LNCaP clone FGC (cell line): ENCODE measurements at regions not wholly inside any gene's neighbourhood (a gene's known extent, or its start where the extent isn't known, plus 50 kb on each side); places are given as distances from the start of the nearest gene placed in this dataset.

Experiments used
- DNase-seq: peaks from one replicate; pipeline ENCODE4 v3.0.0-alpha.2; 2011; ENCODE audit warnings: low read depth
- H3K4me3 ChIP-seq: 2 replicates; pipeline ENCODE4 v1.5.1; 2011; ENCODE audit warnings: mild to moderate bottlenecking, low read depth, low read length, control low read depth
- CTCF ChIP-seq: IDR thresholded peaks from 2 replicates; pipeline ENCODE4 v1.5.1; 2012; ENCODE audit warnings: mild to moderate bottlenecking; ENCODE audit not compliant: control insufficient read depth, insufficient read depth; ENCODE audit errors: extremely low read depth

- H3K4me3 ChIP-seq: no peak overlapping the region
- no peak for TF ChIP-seq CTCF
- DNase-seq: no peak
Observed at GRCh38 chr15:39359771-39360170, 221.1 kb upstream of the THBS1 start.

- no peak for TF ChIP-seq CTCF
- no peak overlapping the region for H3K4me3 ChIP-seq
- DNase-seq: peak; percentile 88
Observed at GRCh38 chr15:39360452-39360851, 220.4 kb upstream of the THBS1 start.

- no peak for TF ChIP-seq CTCF
- no peak for DNase-seq
- no peak overlapping the region for H3K4me3 ChIP-seq
Observed at GRCh38 chr15:39361497-39361896, 219.4 kb upstream of the THBS1 start.

GRCh38 chr15:39362821-39363561 lies 217.9 kb upstream of the THBS1 start:
- no peak for TF ChIP-seq CTCF
- no peak overlapping the region for H3K4me3 ChIP-seq
- no peak for DNase-seq

GRCh38 chr15:39363761-39364586 lies 216.9 kb upstream of the THBS1 start:
- no peak for DNase-seq
- no peak for TF ChIP-seq CTCF
- H3K4me3 ChIP-seq: no peak overlapping the region

- H3K4me3 ChIP-seq: no peak overlapping the region
- no peak for TF ChIP-seq CTCF
- DNase-seq: no peak
Observed at GRCh38 chr15:39364721-39365120, 216.2 kb upstream of the THBS1 start.

- no peak for DNase-seq
- no peak for TF ChIP-seq CTCF
- no peak overlapping the region for H3K4me3 ChIP-seq
Observed at GRCh38 chr15:39365161-39365560, 215.7 kb upstream of the THBS1 start.
